Mammary epithelial cell (primary cell): ENCODE measurements at regions not wholly inside any gene's neighbourhood (a gene's known extent, or its start where the extent isn't known, plus 50 kb on each side); places are given as distances from the start of the nearest gene placed in this dataset.

Experiments used
- CTCF ChIP-seq, 2 donors: IDR thresholded peaks in 1 of 2; conservative IDR thresholded peaks in 1 of 2; 2 replicates each; pipeline ENCODE4 v1.5.1; 2011 to 2012; ENCODE audit warnings: inconsistent platforms in 2 of 2, low read length in 2 of 2, mild to moderate bottlenecking in 2 of 2, control low read depth in 1 of 2, low read depth in 1 of 2; ENCODE audit not compliant: insufficient read depth in 1 of 2; ENCODE audit errors: extremely low read depth in 1 of 2
- EZH2 ChIP-seq: IDR thresholded peaks from 2 replicates; pipeline ENCODE4 v1.6.1; 2012; ENCODE audit warnings: low read length, inconsistent platforms, borderline replicate concordance

- TF ChIP-seq EZH2 = no peak
- TF ChIP-seq CTCF (conservative IDR thresholded peaks at IDR 0.05 in 1 of 2, IDR thresholded peaks at IDR 0.05 in 1 of 2; ENCODE audit: extremely low read depth in 1 of 2, insufficient read depth in 1 of 2, low read depth in 1 of 2, low read length in 2 of 2) = no peak
Measured at GRCh38 chr7:80288175-80289122, 153.8 kb downstream of the GNAI1 start.
